Loucy (cell line): ENCODE measurements at regions not wholly inside any gene's neighbourhood (a gene's known extent, or its start where the extent isn't known, plus 50 kb on each side); places are given as distances from the start of the nearest gene placed in this dataset.

Experiments
- H2AFZ ChIP-seq: fragments of 200-600 bp; sonication (generic); 2 replicates; pipeline ENCODE4 v1.6.0; 2016; ENCODE audit warnings: antibody characterized with exemption, mild to moderate bottlenecking, low read length, moderate library complexity
- H3F3A ChIP-seq: fragments of 200-600 bp; 2 replicates; pipeline ENCODE4 v1.6.0; 2016; ENCODE audit warnings: antibody characterized with exemption, low read depth, mild to moderate bottlenecking
- H3K27me3 ChIP-seq: fragments of 200-600 bp; sonication (generic); 2 replicates; pipeline ENCODE4 v1.6.1; 2014; ENCODE audit warnings: low read length, mild to moderate bottlenecking; ENCODE audit not compliant: insufficient read depth, poor library complexity, severe bottlenecking
- H3K36me3 ChIP-seq: fragments of 200-600 bp; sonication (generic); 2 replicates; pipeline ENCODE4 v1.6.1; 2016; ENCODE audit warnings: low read length; ENCODE audit not compliant: insufficient read depth
- H3K4me1 ChIP-seq: fragments of 200-600 bp; sonication (generic); 2 replicates; pipeline ENCODE4 v1.5.1; 2014; ENCODE audit warnings: low read length, mild to moderate bottlenecking; ENCODE audit not compliant: insufficient read depth, poor library complexity, severe bottlenecking
- H3K4me2 ChIP-seq: fragments of 200-600 bp; sonication (generic); 2 replicates; pipeline ENCODE4 v1.6.0; 2014; ENCODE audit warnings: antibody characterized with exemption, low read length, low read depth, mild to moderate bottlenecking; ENCODE audit not compliant: poor library complexity, severe bottlenecking
- H3K4me3 ChIP-seq: fragments of 200-600 bp; sonication (generic); 2 replicates; pipeline ENCODE4 v1.5.1; 2014; ENCODE audit warnings: low read length, mild to moderate bottlenecking, mixed read lengths; ENCODE audit not compliant: poor library complexity, severe bottlenecking
- H3K79me2 ChIP-seq: fragments of 200-600 bp; sonication (generic); 2 replicates; pipeline ENCODE4 v1.6.1; 2014; ENCODE audit warnings: low read length; ENCODE audit not compliant: insufficient read depth
- H3K9ac ChIP-seq: fragments of 200-600 bp; sonication (generic); 2 replicates; pipeline ENCODE4 v1.6.0; 2014; ENCODE audit warnings: mild to moderate bottlenecking, low read depth, low read length, moderate library complexity; ENCODE audit not compliant: poor library complexity, severe bottlenecking
- H3K9me2 ChIP-seq: fragments of 200-600 bp; sonication (generic); replicated peaks from 2 replicates; pipeline ENCODE4 v1.6.1; 2016; ENCODE audit warnings: low read depth, low read length, mixed read lengths
- H3K9me3 ChIP-seq: fragments of 200-600 bp; sonication (generic); 2 replicates; pipeline ENCODE4 v1.6.1; 2014; ENCODE audit warnings: mild to moderate bottlenecking, antibody characterized with exemption, low read length, low read depth; ENCODE audit not compliant: insufficient read depth
- H4K20me1 ChIP-seq: fragments of 200-600 bp; sonication (generic); 2 replicates; pipeline ENCODE4 v1.6.0; 2014; ENCODE audit warnings: antibody characterized with exemption, low read length, mild to moderate bottlenecking; ENCODE audit not compliant: insufficient read depth, poor library complexity, severe bottlenecking
- EZH2phosphoT487 ChIP-seq: fragments of 200-600 bp; IDR thresholded peaks from 2 replicates; pipeline ENCODE4 v1.6.1; 2018; ENCODE audit warnings: antibody characterized with exemption, mild to moderate bottlenecking, moderate library complexity, borderline replicate concordance
- TF ChIP-seq, protein P1 (sequence below): fragments of 200-600 bp; sonication (generic); conservative IDR thresholded peaks from 2 replicates; pipeline ENCODE4 v1.5.1; 2014; ENCODE audit warnings: mild to moderate bottlenecking, antibody characterized with exemption, low read length

DNA sequence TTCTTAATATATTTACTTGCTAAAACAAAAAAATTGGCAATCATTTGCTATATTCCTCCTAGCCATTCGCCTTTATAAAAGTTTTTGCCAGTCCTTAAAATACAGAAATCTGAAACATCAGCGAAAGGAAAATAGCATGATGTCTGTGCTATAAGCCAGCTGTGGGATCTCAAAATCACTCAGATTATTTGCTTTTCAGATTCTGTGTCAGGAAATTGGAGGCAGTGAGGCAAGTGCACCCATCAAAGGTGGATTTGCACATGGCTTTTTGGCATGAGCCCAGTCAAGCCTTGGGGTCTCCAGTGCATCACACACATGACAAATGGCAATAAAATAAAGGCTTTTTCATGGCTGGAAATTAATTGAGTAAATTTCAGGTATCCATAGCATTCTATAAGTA is 196.8 kb upstream of the DAPK1 start:
- Histone ChIP-seq H2AFZ (no peak overlapping the region), H3K36me3 (no peaks in the 10 kb centered on the region), H3K4me1 (no peaks in the 10 kb centered on the region), H3K9ac (no peak overlapping the region), H4K20me1 (no peaks in the 10 kb centered on the region), H3K9me2 (no peaks in the 10 kb centered on the region), H3F3A (no peaks in the 10 kb centered on the region), H3K4me3 (no peak overlapping the region), H3K27me3 (no peaks in the 10 kb centered on the region), H3K9me3 (no peaks in the 10 kb centered on the region), H3K4me2 (no peak overlapping the region), H3K79me2 (no peaks in the 10 kb centered on the region)
- no peak for TF ChIP-seq EZH2phosphoT487
- TF ChIP-seq, protein P1, sequence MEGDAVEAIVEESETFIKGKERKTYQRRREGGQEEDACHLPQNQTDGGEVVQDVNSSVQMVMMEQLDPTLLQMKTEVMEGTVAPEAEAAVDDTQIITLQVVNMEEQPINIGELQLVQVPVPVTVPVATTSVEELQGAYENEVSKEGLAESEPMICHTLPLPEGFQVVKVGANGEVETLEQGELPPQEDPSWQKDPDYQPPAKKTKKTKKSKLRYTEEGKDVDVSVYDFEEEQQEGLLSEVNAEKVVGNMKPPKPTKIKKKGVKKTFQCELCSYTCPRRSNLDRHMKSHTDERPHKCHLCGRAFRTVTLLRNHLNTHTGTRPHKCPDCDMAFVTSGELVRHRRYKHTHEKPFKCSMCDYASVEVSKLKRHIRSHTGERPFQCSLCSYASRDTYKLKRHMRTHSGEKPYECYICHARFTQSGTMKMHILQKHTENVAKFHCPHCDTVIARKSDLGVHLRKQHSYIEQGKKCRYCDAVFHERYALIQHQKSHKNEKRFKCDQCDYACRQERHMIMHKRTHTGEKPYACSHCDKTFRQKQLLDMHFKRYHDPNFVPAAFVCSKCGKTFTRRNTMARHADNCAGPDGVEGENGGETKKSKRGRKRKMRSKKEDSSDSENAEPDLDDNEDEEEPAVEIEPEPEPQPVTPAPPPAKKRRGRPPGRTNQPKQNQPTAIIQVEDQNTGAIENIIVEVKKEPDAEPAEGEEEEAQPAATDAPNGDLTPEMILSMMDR: no peak

DNA sequence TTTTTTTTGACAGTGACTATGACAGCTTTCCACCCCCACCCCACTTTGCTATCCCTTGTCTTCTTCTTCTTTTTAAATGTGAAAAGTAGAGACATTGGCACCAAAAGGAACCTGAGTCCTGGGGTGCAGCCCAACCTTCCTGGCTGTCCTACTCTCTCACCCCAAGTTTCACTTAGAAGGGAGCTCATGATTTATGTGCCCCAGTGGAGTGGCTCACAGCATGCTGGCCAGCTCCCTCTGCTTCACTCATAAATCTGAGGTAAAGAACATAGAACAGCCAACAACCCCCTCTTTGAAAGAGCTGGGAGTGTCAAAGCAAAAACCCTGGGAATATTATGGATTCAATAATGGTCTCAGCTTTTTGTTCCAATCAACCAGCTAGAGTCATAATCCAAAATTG is 196.3 kb upstream of the DAPK1 start:
- no peak overlapping the region for H3K4me3 ChIP-seq
- TF ChIP-seq, protein P1: no peak
- TF ChIP-seq EZH2phosphoT487: no peak
- H3F3A ChIP-seq: no peaks in the 10 kb centered on the region

DNA sequence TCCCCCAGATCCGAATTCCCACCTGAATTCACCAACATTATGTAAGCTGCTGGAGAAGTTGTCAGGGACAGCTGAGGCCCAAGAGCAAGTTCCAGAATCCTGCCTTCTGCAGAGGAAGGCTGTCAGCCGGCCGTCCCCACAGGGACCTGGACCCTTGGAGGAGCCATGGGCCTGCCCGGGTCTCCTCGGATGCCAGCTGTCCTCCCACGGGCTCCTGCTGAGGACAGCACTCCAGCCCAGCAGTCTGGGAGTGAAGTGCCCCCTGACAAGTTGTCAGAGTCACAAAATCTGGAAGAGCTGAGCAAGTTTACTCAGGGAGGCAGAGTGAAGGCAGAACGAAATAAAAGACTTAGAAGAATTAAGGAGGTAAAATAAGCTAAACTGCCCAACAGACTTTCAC is 192.5 kb upstream of the DAPK1 start:
- H3K79me2 ChIP-seq: no peaks in the 10 kb centered on the region
- H3K36me3 ChIP-seq: no peaks in the 10 kb centered on the region
- H2AFZ ChIP-seq: no peak overlapping the region
- no peak overlapping the region for H3K4me3 ChIP-seq
- no peak overlapping the region for H3K4me2 ChIP-seq
- no peaks in the 10 kb centered on the region for H3K4me1 ChIP-seq
- TF ChIP-seq EZH2phosphoT487: no peak
- TF ChIP-seq, protein P1: no peak
- no peaks in the 10 kb centered on the region for H3F3A ChIP-seq
- H4K20me1 ChIP-seq: no peaks in the 10 kb centered on the region
- no peak overlapping the region for H3K9ac ChIP-seq
- H3K9me3 ChIP-seq: no peaks in the 10 kb centered on the region; the same call in 1 of the 2 replicates
- H3K9me2 ChIP-seq: no peaks in the 10 kb centered on the region
- H3K27me3 ChIP-seq: no peaks in the 10 kb centered on the region

More for the DNA sequence above, 196.3 kb upstream of the DAPK1 start:
- no peak overlapping the region for H2AFZ ChIP-seq
- no peaks in the 10 kb centered on the region for H3K9me3 ChIP-seq
- no peaks in the 10 kb centered on the region for H3K79me2 ChIP-seq
- no peaks in the 10 kb centered on the region for H3K27me3 ChIP-seq
- no peaks in the 10 kb centered on the region for H4K20me1 ChIP-seq
- no peaks in the 10 kb centered on the region for H3K4me1 ChIP-seq
- H3K9me2 ChIP-seq: no peaks in the 10 kb centered on the region
- no peaks in the 10 kb centered on the region for H3K36me3 ChIP-seq
- H3K9ac ChIP-seq: no peak overlapping the region
- H3K4me2 ChIP-seq: no peak overlapping the region
